ENCODE measurements at regions not wholly inside any gene's neighbourhood (a gene's known extent, or its start where the extent isn't known, plus 50 kb on each side); places are given as distances from the start of the nearest gene placed in this dataset.
A peak's percentile ranks its signal among the peaks of the same experiment; 100 is the strongest.
"Not testable (repeated sequence)": the region's sequence is repeated elsewhere in the genome, so short reads cannot be mapped to it uniquely, and the experiment has no call there.

DNA sequence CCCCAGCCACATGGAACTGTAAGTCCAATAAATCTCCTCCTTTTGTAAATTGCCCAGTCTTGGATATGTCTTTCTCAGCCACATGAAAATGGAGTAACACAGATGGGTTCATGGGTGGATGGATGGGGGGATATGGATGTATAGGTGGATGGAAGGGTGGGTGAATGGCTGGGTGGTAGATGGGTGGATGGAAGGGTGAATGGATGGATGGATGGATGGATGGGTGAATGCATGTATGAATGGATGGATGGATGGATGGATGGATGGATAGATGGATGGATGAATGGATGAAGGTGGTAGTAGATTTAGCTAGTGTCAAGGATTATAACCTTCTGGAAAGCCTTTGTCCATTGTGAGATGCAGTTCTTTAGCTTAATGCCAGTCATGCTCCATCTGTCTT is 146.1 kb upstream of the ATP2B2 start:
- no peak overlapping the region for H3K27ac Mint-ChIP-seq
- H3K9me3 Mint-ChIP-seq, result no peaks in the 10 kb centered on the region
- no peak for ATAC-seq
- peaks cover 3% of the 10 kb centered on the region for H3K27me3 Mint-ChIP-seq
- no peak for DNase-seq
- H3K36me3 Mint-ChIP-seq (ENCODE audit: low read depth), result no peaks in the 10 kb centered on the region
- H3K4me1 Mint-ChIP-seq, result no peaks in the 10 kb centered on the region
- H3K4me3 Mint-ChIP-seq, result no peak overlapping the region

GRCh38 chr3:10653241-10653640 is 147.9 kb upstream of the ATP2B2 start:
- no peak overlapping the region for H3K27ac Mint-ChIP-seq
- no peak overlapping the region for H3K4me3 Mint-ChIP-seq
- H3K9me3 Mint-ChIP-seq, result peaks cover 1% of the 10 kb centered on the region
- ATAC-seq, result no peak
- H3K27me3 Mint-ChIP-seq, result peaks cover 12% of the 10 kb centered on the region
- DNase-seq, result no peak
- no peaks in the 10 kb centered on the region for H3K4me1 Mint-ChIP-seq
- no peaks in the 10 kb centered on the region for H3K36me3 Mint-ChIP-seq (ENCODE audit: low read depth)

- no peaks in the 10 kb centered on the region for H3K4me1 Mint-ChIP-seq
- peaks cover 14% of the 10 kb centered on the region for H3K27me3 Mint-ChIP-seq
- no peak overlapping the region for H3K27ac Mint-ChIP-seq
- no peak overlapping the region for H3K4me3 Mint-ChIP-seq
- no peaks in the 10 kb centered on the region for H3K36me3 Mint-ChIP-seq (ENCODE audit: low read depth)
- DNase-seq (no peak), ATAC-seq (no peak)
- peaks cover 3% of the 10 kb centered on the region for H3K9me3 Mint-ChIP-seq
Measured at GRCh38 chr3:10653866-10654611, 148.7 kb upstream of the ATP2B2 start.

DNA sequence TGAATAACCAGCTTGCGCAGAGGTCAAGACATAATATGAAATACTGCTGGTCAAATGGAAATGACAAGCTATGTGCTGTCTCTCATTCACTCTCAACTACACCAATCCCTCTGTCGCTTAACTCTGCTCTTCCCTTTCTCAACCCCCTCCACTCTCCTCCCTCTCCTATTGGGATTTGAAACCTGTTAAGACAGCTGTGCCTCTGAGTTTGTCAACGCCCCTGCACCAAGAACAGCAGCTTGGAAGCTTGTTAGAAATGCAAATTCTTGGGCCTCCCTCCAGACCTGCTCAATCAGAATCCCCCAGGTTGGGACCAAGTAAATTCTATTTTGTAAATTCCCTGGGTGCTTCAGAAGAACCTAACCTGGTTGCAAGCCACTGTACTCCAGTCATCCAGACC is 149.7 kb upstream of the ATP2B2 start:
- Mint-ChIP-seq H3K27me3 (peaks cover 19% of the 10 kb centered on the region), H3K4me3 (no peak overlapping the region), H3K9me3 (peaks cover 3% of the 10 kb centered on the region), H3K4me1 (no peaks in the 10 kb centered on the region), H3K36me3 (ENCODE audit: low read depth) (no peaks in the 10 kb centered on the region), H3K27ac (no peak overlapping the region)
- ATAC-seq (no peak), DNase-seq (no peak)

GRCh38 chr3:10657339-10657738 is 152.0 kb upstream of the ATP2B2 start:
- H3K9me3 Mint-ChIP-seq; ATAC-seq; H3K36me3 Mint-ChIP-seq (ENCODE audit: low read depth); H3K27ac Mint-ChIP-seq; DNase-seq; H3K4me1 Mint-ChIP-seq; H3K4me3 Mint-ChIP-seq: not testable (repeated sequence)
- H3K27me3 Mint-ChIP-seq, result peaks cover 22% of the 10 kb centered on the region

GRCh38 chr3:10665592-10665991 is 150.4 kb upstream of the SLC6A11 start:
- H3K4me3 Mint-ChIP-seq, result no peak overlapping the region
- H3K27me3 Mint-ChIP-seq, result peaks cover 20% of the 10 kb centered on the region
- H3K9me3 Mint-ChIP-seq, result no peaks in the 10 kb centered on the region
- no peak for ATAC-seq
- peaks cover 6% of the 10 kb centered on the region for H3K4me1 Mint-ChIP-seq
- no peak for DNase-seq
- no peak overlapping the region for H3K27ac Mint-ChIP-seq
- no peaks in the 10 kb centered on the region for H3K36me3 Mint-ChIP-seq (ENCODE audit: low read depth)

- no peaks in the 10 kb centered on the region for H3K36me3 Mint-ChIP-seq (ENCODE audit: low read depth)
- H3K4me1 Mint-ChIP-seq, result peaks cover 6% of the 10 kb centered on the region
- no peak overlapping the region for H3K27ac Mint-ChIP-seq
- H3K9me3 Mint-ChIP-seq, result no peaks in the 10 kb centered on the region
- ATAC-seq, result no peak
- H3K4me3 Mint-ChIP-seq, result no peak overlapping the region
- peaks cover 17% of the 10 kb centered on the region for H3K27me3 Mint-ChIP-seq
- DNase-seq, result peak; percentile 4
Measured at GRCh38 chr3:10666621-10667020, 149.4 kb upstream of the SLC6A11 start.

- peaks cover 17% of the 10 kb centered on the region for H3K27me3 Mint-ChIP-seq
- H3K4me3 Mint-ChIP-seq, result no peak overlapping the region
- H3K36me3 Mint-ChIP-seq (ENCODE audit: low read depth), result no peaks in the 10 kb centered on the region
- peaks cover 6% of the 10 kb centered on the region for H3K4me1 Mint-ChIP-seq
- DNase-seq (peak; percentile 3), ATAC-seq (no peak)
- H3K9me3 Mint-ChIP-seq, result no peaks in the 10 kb centered on the region
- H3K27ac Mint-ChIP-seq, result no peak overlapping the region
Measured at GRCh38 chr3:10667269-10667668, 148.8 kb upstream of the SLC6A11 start.

GRCh38 chr3:10667901-10668476 is 148.0 kb upstream of the SLC6A11 start:
- Mint-ChIP-seq H3K36me3 (ENCODE audit: low read depth) (no peaks in the 10 kb centered on the region), H3K27ac (no peak overlapping the region), H3K27me3 (peaks cover 17% of the 10 kb centered on the region)

DNA sequence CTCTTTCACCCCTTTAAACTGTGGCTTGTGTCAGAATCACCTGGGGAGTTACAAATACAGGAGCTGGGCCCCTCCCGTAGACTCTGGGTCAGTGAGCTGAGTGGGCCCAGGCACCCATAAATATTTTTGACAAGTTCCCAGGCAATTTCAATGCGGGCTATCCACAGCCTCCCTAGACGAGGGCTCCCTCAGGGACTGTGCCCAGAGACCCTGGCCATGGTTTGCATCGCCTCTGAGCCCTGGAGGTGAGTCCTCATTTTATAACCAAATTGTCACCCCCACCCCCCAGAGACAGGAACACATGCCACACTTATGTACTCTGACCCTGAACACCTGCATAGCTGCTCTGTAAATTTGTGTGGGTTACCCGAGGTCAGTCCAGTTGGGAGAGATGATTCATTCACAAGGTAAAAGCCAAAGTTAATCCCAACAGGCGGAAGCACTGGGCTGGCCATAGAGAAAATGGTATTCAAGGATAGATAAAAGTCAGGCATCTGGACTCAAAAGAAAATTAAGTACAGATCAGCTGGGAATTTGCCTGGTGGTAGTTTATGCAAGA is 146.5 kb upstream of the SLC6A11 start:
- no peak overlapping the region for H3K27ac Mint-ChIP-seq

More at GRCh38 chr3:10667901-10668476, 148.0 kb upstream of the SLC6A11 start:
- no peaks in the 10 kb centered on the region for H3K9me3 Mint-ChIP-seq
- peaks cover 6% of the 10 kb centered on the region for H3K4me1 Mint-ChIP-seq
- no peak overlapping the region for H3K4me3 Mint-ChIP-seq
- no peak for DNase-seq
- no peak for ATAC-seq

GRCh38 chr3:10672422-10672821 is 143.6 kb upstream of the SLC6A11 start:
- no peak for ATAC-seq
- H3K4me1 Mint-ChIP-seq, result peaks cover under 1% of the 10 kb centered on the region

More for the DNA sequence above, 146.5 kb upstream of the SLC6A11 start:
- DNase-seq, result no peak
- no peak for ATAC-seq
- no peak overlapping the region for H3K4me3 Mint-ChIP-seq
- H3K4me1 Mint-ChIP-seq, result peaks cover 6% of the 10 kb centered on the region
- H3K27me3 Mint-ChIP-seq, result peaks cover 13% of the 10 kb centered on the region
- H3K9me3 Mint-ChIP-seq, result no peaks in the 10 kb centered on the region
- H3K36me3 Mint-ChIP-seq (ENCODE audit: low read depth), result no peaks in the 10 kb centered on the region

DNA sequence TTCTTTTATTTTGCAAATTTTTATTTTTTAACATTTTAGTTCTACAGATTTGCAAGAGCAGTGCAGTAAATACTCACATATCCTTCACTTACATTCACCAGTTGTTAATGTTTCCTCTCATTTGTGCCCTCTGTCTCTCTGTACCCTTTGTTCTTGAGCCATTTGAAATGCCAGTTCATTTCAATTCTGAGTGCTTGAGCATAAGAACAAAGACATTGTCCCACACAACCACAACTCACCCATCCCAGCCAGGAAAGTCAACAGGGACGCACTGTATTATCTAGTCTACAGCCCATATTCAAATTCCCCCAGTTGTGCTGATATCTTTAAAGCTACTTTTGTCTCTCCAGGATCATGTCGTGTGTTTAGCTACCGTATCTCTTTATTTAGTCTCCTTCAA is 141.4 kb upstream of the SLC6A11 start:
- no peaks in the 10 kb centered on the region for H3K4me1 Mint-ChIP-seq

More at GRCh38 chr3:10672422-10672821, 143.6 kb upstream of the SLC6A11 start:
- Mint-ChIP-seq H3K36me3 (ENCODE audit: low read depth) (no peaks in the 10 kb centered on the region), H3K27ac (no peak overlapping the region), H3K4me3 (no peak overlapping the region), H3K9me3 (no peaks in the 10 kb centered on the region), H3K27me3 (peaks cover 7% of the 10 kb centered on the region)
- no peak for DNase-seq

GRCh38 chr3:10676905-10677304 is 139.1 kb upstream of the SLC6A11 start:
- ATAC-seq (no peak), DNase-seq (no peak)
- Mint-ChIP-seq H3K4me1 (no peaks in the 10 kb centered on the region), H3K9me3 (no peaks in the 10 kb centered on the region), H3K36me3 (ENCODE audit: low read depth) (no peaks in the 10 kb centered on the region), H3K4me3 (no peak overlapping the region), H3K27ac (no peak overlapping the region), H3K27me3 (peaks cover 7% of the 10 kb centered on the region)

More for the DNA sequence above, 141.4 kb upstream of the SLC6A11 start:
- Mint-ChIP-seq H3K27me3 (peaks cover 7% of the 10 kb centered on the region), H3K27ac (no peak overlapping the region), H3K9me3 (no peaks in the 10 kb centered on the region), H3K36me3 (ENCODE audit: low read depth) (no peaks in the 10 kb centered on the region), H3K4me3 (no peak overlapping the region)
- ATAC-seq, result no peak
- no peak for DNase-seq

- ATAC-seq (no peak), DNase-seq (no peak)
- no peaks in the 10 kb centered on the region for H3K4me1 Mint-ChIP-seq
- H3K36me3 Mint-ChIP-seq (ENCODE audit: low read depth), result no peaks in the 10 kb centered on the region
- H3K27me3 Mint-ChIP-seq, result peaks cover 7% of the 10 kb centered on the region
- no peak overlapping the region for H3K4me3 Mint-ChIP-seq
- H3K27ac Mint-ChIP-seq, result no peak overlapping the region
- H3K9me3 Mint-ChIP-seq, result no peaks in the 10 kb centered on the region
Measured at GRCh38 chr3:10678796-10679376, 137.1 kb upstream of the SLC6A11 start.

DNA sequence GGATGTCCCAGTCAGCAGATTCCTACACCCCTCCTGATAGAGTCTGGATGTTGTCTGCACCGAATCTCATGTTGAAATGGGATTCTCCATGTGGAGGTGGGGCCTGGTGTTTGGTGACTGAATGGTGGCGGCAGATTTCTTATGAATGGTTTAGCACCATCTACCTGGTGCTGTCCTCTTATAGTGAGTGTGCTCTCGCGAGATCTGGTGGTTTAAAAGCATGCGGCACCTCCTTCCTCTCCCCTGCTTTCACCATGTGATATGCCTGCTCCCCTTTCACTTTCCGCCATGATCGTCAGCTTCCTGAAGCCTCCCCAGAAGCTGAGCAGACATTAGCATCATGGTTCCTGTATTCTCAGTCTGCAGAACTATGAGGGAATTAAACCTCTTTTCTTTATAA is 135.2 kb upstream of the SLC6A11 start:
- Mint-ChIP-seq H3K27ac (no peak overlapping the region), H3K9me3 (no peaks in the 10 kb centered on the region), H3K36me3 (ENCODE audit: low read depth) (no peaks in the 10 kb centered on the region), H3K4me1 (no peaks in the 10 kb centered on the region), H3K4me3 (no peak overlapping the region), H3K27me3 (peaks cover 4% of the 10 kb centered on the region)
- DNase-seq (no peak), ATAC-seq (no peak)
